ENCODE measurements at regions not wholly inside any gene's neighbourhood (a gene's known extent, or its start where the extent isn't known, plus 50 kb on each side); places are given as distances from the start of the nearest gene placed in this dataset.

GRCh38 chr18:44424645-44425035, 256.0 kb upstream of the SETBP1 start:
- no peak for TF ChIP-seq CTCF (conservative IDR thresholded peaks at IDR 0.05)
- no peaks in the 10 kb centered on the region for H3K9me3 Mint-ChIP-seq
- no peak overlapping the region for H3K4me3 Mint-ChIP-seq
- H3K36me3 Mint-ChIP-seq = peaks cover 6% of the 10 kb centered on the region
- no peak overlapping the region for H3K27ac Mint-ChIP-seq
- DNase-seq (ENCODE audit: extremely low spot score, unreplicated experiment) = no peak
- H3K27me3 Mint-ChIP-seq = no peaks in the 10 kb centered on the region
- peaks cover 17% of the 10 kb centered on the region for H3K4me1 Mint-ChIP-seq (ENCODE audit: unreplicated experiment)

GRCh38 chr18:44425161-44425560, 255.5 kb upstream of the SETBP1 start:
- H3K27me3 Mint-ChIP-seq = no peaks in the 10 kb centered on the region
- H3K36me3 Mint-ChIP-seq = peaks cover 4% of the 10 kb centered on the region
- H3K9me3 Mint-ChIP-seq = no peaks in the 10 kb centered on the region
- H3K4me1 Mint-ChIP-seq (ENCODE audit: unreplicated experiment) = peaks cover 17% of the 10 kb centered on the region
- TF ChIP-seq CTCF (conservative IDR thresholded peaks at IDR 0.05) = no peak
- no peak overlapping the region for H3K27ac Mint-ChIP-seq
- H3K4me3 Mint-ChIP-seq = no peak overlapping the region
- no peak for DNase-seq (ENCODE audit: extremely low spot score, unreplicated experiment)

GRCh38 chr18:44437603-44438002, 243.1 kb upstream of the SETBP1 start:
- H3K27ac Mint-ChIP-seq = no peak overlapping the region
- H3K27me3 Mint-ChIP-seq = no peaks in the 10 kb centered on the region
- TF ChIP-seq CTCF (conservative IDR thresholded peaks at IDR 0.05) = no peak
- H3K4me3 Mint-ChIP-seq = no peak overlapping the region
- DNase-seq (ENCODE audit: extremely low spot score, unreplicated experiment) = no peak
- H3K4me1 Mint-ChIP-seq (ENCODE audit: unreplicated experiment) = no peaks in the 10 kb centered on the region
- no peaks in the 10 kb centered on the region for H3K36me3 Mint-ChIP-seq
- H3K9me3 Mint-ChIP-seq = peaks cover 7% of the 10 kb centered on the region

- no peak for DNase-seq (ENCODE audit: extremely low spot score, unreplicated experiment)
- TF ChIP-seq CTCF (conservative IDR thresholded peaks at IDR 0.05) = no peak
- peak overlapping the region; percentile 9 for H3K4me3 Mint-ChIP-seq
- no peaks in the 10 kb centered on the region for H3K9me3 Mint-ChIP-seq
- H3K27ac Mint-ChIP-seq = no peak overlapping the region
- H3K36me3 Mint-ChIP-seq = peaks cover 4% of the 10 kb centered on the region
- H3K4me1 Mint-ChIP-seq (ENCODE audit: unreplicated experiment) = peaks cover 16% of the 10 kb centered on the region
- peaks cover 13% of the 10 kb centered on the region for H3K27me3 Mint-ChIP-seq
Measured at GRCh38 chr18:44450226-44450625, 230.5 kb upstream of the SETBP1 start.

- Mint-ChIP-seq H3K4me1 (ENCODE audit: unreplicated experiment) (peaks cover 16% of the 10 kb centered on the region), H3K27ac (no peak overlapping the region), H3K27me3 (peaks cover 13% of the 10 kb centered on the region), H3K36me3 (peaks cover 8% of the 10 kb centered on the region), H3K4me3 (no peak overlapping the region), H3K9me3 (no peaks in the 10 kb centered on the region)
- TF ChIP-seq CTCF (conservative IDR thresholded peaks at IDR 0.05) = no peak
- no peak for DNase-seq (ENCODE audit: extremely low spot score, unreplicated experiment)
Measured at GRCh38 chr18:44452346-44452745, 228.3 kb upstream of the SETBP1 start.

- Mint-ChIP-seq H3K9me3 (no peaks in the 10 kb centered on the region), H3K4me3 (no peak overlapping the region), H3K36me3 (peaks cover 8% of the 10 kb centered on the region), H3K27me3 (peaks cover 13% of the 10 kb centered on the region), H3K27ac (no peak overlapping the region), H3K4me1 (ENCODE audit: unreplicated experiment) (peaks cover 16% of the 10 kb centered on the region)
- no peak for DNase-seq (ENCODE audit: extremely low spot score, unreplicated experiment)
- no peak for TF ChIP-seq CTCF (conservative IDR thresholded peaks at IDR 0.05)
Measured at GRCh38 chr18:44453505-44453904, 227.2 kb upstream of the SETBP1 start.
